ENCODE measurements at regions not wholly inside any gene's neighbourhood (a gene's known extent, or its start where the extent isn't known, plus 50 kb on each side); places are given as distances from the start of the nearest gene placed in this dataset.
"Not testable (repeated sequence)": the region's sequence is repeated elsewhere in the genome, so short reads cannot be mapped to it uniquely, and the experiment has no call there.

GRCh38 chr17:64730023-64730422, 67.9 kb upstream of the SMURF2 start:
- intact Hi-C loops (cut with micrococcal nuclease), result not testable (repeated sequence)

- intact Hi-C loops (cut with micrococcal nuclease), result no loop called here
Observed at GRCh38 chr17:64729201-64729600, 67.1 kb upstream of the SMURF2 start.

GRCh38 chr17:64728041-64728695, 66.1 kb upstream of the SMURF2 start:
- intact Hi-C loops (cut with micrococcal nuclease), result no loop called here

- intact Hi-C loops (cut with micrococcal nuclease), result not testable (repeated sequence)
Observed at GRCh38 chr17:64726025-64726424, 63.9 kb upstream of the SMURF2 start.

GRCh38 chr17:64724246-64724645, 62.1 kb upstream of the SMURF2 start:
- intact Hi-C loops (cut with micrococcal nuclease), result not testable (repeated sequence)

GRCh38 chr17:64723781-64724180, 61.7 kb upstream of the SMURF2 start:
- intact Hi-C loops (cut with micrococcal nuclease), result no loop called here

GRCh38 chr17:64721556-64721955, 59.4 kb upstream of the SMURF2 start:
- intact Hi-C loops (cut with micrococcal nuclease), result not testable (repeated sequence)

GRCh38 chr17:64720253-64720652, 58.1 kb upstream of the SMURF2 start:
- intact Hi-C loops (cut with micrococcal nuclease), result not testable (repeated sequence)

- intact Hi-C loops (cut with micrococcal nuclease), result loop anchor here (10.0 kb wide), 1 partner anchor 55 kb away; the partner anchor contains the start of gene SMURF2
Observed at GRCh38 chr17:64719517-64719916, 57.4 kb upstream of the SMURF2 start.

- intact Hi-C loops (cut with micrococcal nuclease), result loop anchor here (10.0 kb wide), 1 partner anchor 54 kb away; the partner anchor contains the start of gene SMURF2
Observed at GRCh38 chr17:64718816-64719215, 56.7 kb upstream of the SMURF2 start.

- intact Hi-C loops (cut with micrococcal nuclease), result loop anchor here (10.0 kb wide), 1 partner anchor 53 kb away; the partner anchor contains the start of gene SMURF2
Observed at GRCh38 chr17:64718058-64718457, 56.0 kb upstream of the SMURF2 start.

- intact Hi-C loops (cut with micrococcal nuclease), result loop anchor here (10.0 kb wide), 1 partner anchor 52 kb away; the partner anchor contains the start of gene SMURF2
Observed at GRCh38 chr17:64716496-64716895, 54.4 kb upstream of the SMURF2 start.

- intact Hi-C loops (cut with micrococcal nuclease), result loop anchor here (10.0 kb wide), 1 partner anchor 49 kb away; the partner anchor contains the start of gene SMURF2
Observed at GRCh38 chr17:64713786-64714185, 51.7 kb upstream of the SMURF2 start.

- intact Hi-C loops (cut with micrococcal nuclease), result loop anchor here (10.0 kb wide), 1 partner anchor 48 kb away; the partner anchor contains the start of gene SMURF2
Observed at GRCh38 chr17:64712557-64713351, 50.6 kb upstream of the SMURF2 start.
